ENCODE measurements at regions not wholly inside any gene's neighbourhood (a gene's known extent, or its start where the extent isn't known, plus 50 kb on each side); places are given as distances from the start of the nearest gene placed in this dataset.

GRCh38 chr19:28208745-28209144 lies 1004.2 kb downstream of the UQCRFS1 start:
- TF ChIP-seq POLR2AphosphoS5 (IDR thresholded peaks at IDR 0.05; ENCODE audit: insufficient read depth in 1 of 2, low read depth in 1 of 2) (no peak), CTCF (IDR thresholded peaks at IDR 0.05) (no peak)

All from vagina (tissue), 2 donors.